HG02610 (cell line): ENCODE measurements at regions not wholly inside any gene's neighbourhood (a gene's known extent, or its start where the extent isn't known, plus 50 kb on each side); places are given as distances from the start of the nearest gene placed in this dataset.
"Not testable (repeated sequence)": the region's sequence is repeated elsewhere in the genome, so short reads cannot be mapped to it uniquely, and the experiment has no call there.

Experiments
- ATAC-seq: cut with Tn5 transposase; IDR thresholded peaks from one replicate; pipeline ENCODE4 v1.9.1; 2021; ENCODE audit warnings: mild to moderate bottlenecking, moderate library complexity; ENCODE audit not compliant: unreplicated experiment

- ATAC-seq: no peak
Measured at GRCh38 chr18:71116535-71116934, 827.7 kb downstream of the SOCS6 start.

GRCh38 chr18:71115261-71115660 is 826.4 kb downstream of the SOCS6 start:
- ATAC-seq: no peak

GRCh38 chr18:71114550-71115210 is 825.8 kb downstream of the SOCS6 start:
- ATAC-seq: no peak

- no peak for ATAC-seq
Measured at GRCh38 chr18:71107244-71107643, 818.4 kb downstream of the SOCS6 start.

GRCh38 chr18:71106701-71107100 is 817.9 kb downstream of the SOCS6 start:
- ATAC-seq: no peak

GRCh38 chr18:71105994-71106546 is 817.2 kb downstream of the SOCS6 start:
- ATAC-seq: no peak

GRCh38 chr18:71105078-71105819 is 816.4 kb downstream of the SOCS6 start:
- no peak for ATAC-seq

- ATAC-seq: no peak
Measured at GRCh38 chr18:71079606-71080005, 790.8 kb downstream of the SOCS6 start.

- ATAC-seq: no peak
Measured at GRCh38 chr18:71077451-71077850, 788.6 kb downstream of the SOCS6 start.

- no peak for ATAC-seq
Measured at GRCh38 chr18:71075147-71075546, 786.3 kb downstream of the SOCS6 start.

GRCh38 chr18:71068338-71068737 is 779.5 kb downstream of the SOCS6 start:
- no peak for ATAC-seq

- no peak for ATAC-seq
Measured at GRCh38 chr18:71049893-71050292, 761.0 kb downstream of the SOCS6 start.

GRCh38 chr18:71047882-71048281 is 759.0 kb downstream of the SOCS6 start:
- ATAC-seq: no peak

- no peak for ATAC-seq
Measured at GRCh38 chr18:71045331-71046065, 756.7 kb downstream of the SOCS6 start.

GRCh38 chr18:71040161-71040560 is 751.3 kb downstream of the SOCS6 start:
- no peak for ATAC-seq

GRCh38 chr18:71038196-71038595 is 749.4 kb downstream of the SOCS6 start:
- ATAC-seq: no peak

GRCh38 chr18:71036783-71037182 is 747.9 kb downstream of the SOCS6 start:
- ATAC-seq: peak; percentile 75

GRCh38 chr18:71031296-71032191 is 742.7 kb downstream of the SOCS6 start:
- ATAC-seq: not testable (repeated sequence)

- not testable (repeated sequence) for ATAC-seq
Measured at GRCh38 chr18:71030085-71030484, 741.2 kb downstream of the SOCS6 start.

- no peak for ATAC-seq
Measured at GRCh38 chr18:71028285-71028762, 739.5 kb downstream of the SOCS6 start.
